Stimulated activated CD8-positive, alpha-beta memory T cell treated with anti-CD3 and anti-CD28 coated beads, Interleukin-12 subunit alpha, Interleukin-12 subunit beta, amount 100 ng/mL, for 1 hour (primary cell): ENCODE measurements at regions not wholly inside any gene's neighbourhood (a gene's known extent, or its start where the extent isn't known, plus 50 kb on each side); places are given as distances from the start of the nearest gene placed in this dataset.
"Not testable (repeated sequence)": the region's sequence is repeated elsewhere in the genome, so short reads cannot be mapped to it uniquely, and the experiment has no call there.

Experiments used
- DNase-seq: peaks from one replicate; pipeline ENCODE4 v3.0.0-alpha.2; 2020; ENCODE audit warnings: low read depth

DNA sequence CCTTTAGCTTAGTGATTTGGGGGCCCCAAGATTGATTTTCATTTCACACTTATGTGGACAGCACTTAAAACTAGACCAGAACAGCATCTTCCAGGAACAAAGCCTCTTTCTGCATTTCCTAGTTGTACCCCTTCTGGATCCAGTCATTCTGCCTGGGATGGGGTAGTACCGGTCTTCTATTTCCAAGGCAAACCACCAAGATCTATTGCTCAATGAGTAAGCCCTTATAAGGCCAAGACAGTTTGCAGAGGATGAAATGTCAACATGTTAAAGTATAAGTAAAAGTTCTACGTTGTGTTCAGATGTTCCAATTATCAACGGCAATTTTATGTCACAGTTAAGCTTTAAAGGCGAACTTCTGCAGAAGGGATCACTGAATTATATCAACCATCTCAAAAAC is 106.9 kb upstream of the ZNF746 start:
- no peak for DNase-seq

DNA sequence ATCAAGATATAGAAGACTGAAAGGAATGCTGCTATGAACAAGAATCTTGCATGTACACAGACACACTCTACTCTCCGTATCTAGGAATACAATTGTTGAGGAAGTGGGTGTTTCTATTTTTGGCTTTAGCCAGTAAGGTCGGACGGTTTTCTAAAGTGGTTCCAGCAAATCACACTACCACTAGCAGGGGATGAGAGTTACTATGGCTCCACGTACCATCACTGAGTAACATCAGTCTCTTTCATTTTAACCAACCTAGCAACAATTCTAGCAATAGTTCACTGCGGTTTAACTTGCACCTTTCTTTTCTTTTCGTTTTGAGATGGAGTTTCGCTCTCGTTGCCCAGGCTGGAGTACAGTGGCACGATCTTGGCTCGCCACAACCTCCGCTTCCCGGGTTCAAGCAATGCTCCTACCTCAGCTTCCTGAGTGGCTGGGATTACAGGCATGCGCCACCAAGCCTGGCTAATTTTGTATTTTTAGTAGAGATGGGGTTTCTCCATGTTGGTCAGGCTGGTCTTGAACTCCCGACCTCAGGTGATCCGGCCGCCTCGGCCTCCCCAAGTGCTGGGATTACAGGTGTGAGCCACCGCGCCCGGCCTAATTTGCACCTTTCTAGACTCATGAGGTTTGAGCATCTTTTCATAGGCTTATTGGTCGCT is 103.2 kb upstream of the ZNF746 start:
- not testable (repeated sequence) for DNase-seq

DNA sequence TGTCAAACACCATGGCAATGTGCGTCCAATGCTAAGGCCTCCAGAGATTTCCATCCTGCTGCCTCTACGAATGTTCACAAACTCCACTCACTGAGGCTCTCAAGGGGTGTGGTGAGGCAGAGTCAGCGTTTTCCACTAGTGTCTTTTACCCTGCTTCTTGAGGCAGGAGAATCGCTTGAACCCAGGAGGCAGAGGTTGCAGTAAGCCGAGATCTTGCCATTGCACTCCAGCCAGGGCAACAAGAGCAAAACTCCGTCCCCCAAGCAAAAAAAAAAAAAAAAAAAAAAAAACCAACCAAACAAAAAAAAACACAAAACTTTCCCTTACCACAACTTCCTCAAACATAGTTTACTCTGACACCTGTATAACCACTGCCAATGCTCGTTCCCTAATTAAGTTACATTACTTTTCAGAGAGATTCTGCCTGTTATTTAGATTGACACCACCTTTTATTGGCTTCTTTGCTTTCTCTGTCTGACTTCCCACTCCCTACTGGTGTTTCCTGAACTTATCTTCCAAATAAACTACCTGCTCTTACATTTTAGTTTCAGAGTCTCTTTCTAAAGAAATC is 102.1 kb upstream of the ZNF746 start:
- DNase-seq, result no peak

DNA sequence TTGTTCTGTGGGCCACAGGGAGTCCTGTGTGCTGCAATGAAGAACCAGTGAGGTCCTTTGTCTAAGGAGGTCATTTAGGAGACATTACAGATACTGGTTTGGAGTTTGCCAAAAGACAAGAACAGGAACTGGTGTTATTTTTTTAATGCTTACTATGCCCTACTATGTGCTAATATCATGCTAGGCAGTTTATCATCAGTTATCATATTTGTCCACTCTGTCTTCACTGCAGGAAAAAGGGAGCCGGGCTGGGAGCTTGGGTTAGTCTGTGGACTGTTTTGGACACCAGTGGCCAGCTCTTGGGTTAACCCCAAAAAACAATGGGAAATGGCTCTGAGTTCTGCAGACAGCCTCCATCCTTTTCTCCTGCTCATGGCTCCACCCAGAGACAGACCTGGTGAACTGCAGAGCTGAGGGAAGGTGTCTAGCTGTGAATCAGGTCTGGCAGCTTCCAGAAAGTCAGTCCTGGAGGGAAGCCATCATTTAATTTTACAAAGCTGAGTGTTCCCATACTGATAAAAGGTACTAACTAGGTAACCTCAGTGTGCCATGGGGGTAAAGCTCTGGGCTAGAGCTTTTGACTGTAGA is 101.2 kb upstream of the ZNF746 start:
- no peak for DNase-seq

DNA sequence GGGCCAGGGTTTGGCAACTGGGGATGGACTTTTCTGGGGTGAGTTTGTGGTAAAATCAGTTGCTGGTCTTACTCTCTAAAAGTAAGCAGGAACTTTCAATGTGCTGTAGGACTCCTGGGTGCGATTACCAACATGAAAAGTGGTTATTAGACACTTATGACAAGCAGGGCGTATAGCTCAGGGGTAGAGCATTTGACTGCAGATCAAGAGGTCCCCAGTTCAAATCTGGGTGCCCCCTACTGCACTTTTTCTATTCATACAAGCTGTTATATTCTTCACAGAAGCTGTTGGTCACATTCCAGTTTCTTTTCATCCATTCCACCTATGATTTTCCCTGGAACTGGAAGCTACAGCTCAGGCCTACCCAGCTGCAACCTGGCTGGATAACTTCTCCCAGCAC is 100.2 kb upstream of the ZNF746 start:
- DNase-seq, result not testable (repeated sequence)

DNA sequence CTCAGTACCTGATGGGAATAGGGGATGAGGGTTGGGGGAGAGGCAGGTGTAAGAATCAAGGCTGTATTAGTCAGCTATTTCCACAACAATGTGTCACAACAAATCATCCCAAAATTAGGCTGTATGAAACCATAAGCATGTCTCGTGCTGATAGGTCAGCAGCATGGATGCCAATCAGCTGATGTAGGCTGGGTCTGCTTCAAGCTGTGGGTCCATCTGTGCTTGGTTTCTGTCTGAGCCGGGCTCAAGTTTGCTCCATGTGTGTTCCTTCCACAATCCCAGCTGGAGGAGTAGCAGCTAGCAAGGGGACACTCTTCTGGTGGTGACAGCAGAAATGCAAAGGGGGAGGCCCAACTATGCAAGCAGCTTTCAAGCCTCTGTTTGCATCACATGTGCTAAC is 97.9 kb upstream of the ZNF746 start:
- DNase-seq, result no peak

DNA sequence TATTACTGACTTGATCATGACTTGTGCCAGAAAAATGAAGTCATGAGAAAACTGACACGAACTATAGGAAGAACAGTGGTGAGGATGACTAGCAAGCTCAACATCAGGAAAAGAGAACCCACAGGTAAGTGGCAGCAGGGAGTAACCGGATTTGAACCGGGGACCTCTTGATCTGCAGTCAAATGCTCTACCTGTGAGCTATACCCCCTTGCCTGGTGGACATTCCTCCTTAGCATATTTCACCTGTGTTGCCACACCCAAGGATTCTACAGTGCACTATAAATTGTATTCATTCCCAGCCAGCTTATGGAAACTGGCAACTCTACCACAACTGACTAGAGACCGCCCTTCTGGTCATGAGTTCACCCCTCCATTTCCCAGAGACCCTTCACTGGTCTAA is 97.5 kb upstream of the ZNF746 start:
- DNase-seq, result no peak

DNA sequence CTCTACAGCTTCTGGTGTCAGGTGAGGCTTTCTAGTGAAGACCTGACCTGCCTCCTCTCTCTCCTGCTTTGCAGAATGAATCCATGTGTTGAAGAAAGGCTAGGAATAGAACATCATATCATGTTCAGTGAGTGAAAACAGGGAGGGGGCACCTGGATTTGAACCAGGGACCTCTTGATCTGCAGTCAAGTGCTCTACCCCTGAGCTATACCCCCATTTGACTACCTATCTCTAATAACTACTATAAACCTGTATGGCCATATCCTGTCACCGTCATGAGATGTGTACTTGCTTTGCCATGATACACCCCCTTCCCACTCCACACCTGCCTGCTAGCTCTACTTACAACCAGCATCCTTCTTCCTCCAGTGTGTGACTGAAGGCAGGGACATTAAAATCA is 91.3 kb upstream of the ZNF746 start:
- DNase-seq, result no peak

DNA sequence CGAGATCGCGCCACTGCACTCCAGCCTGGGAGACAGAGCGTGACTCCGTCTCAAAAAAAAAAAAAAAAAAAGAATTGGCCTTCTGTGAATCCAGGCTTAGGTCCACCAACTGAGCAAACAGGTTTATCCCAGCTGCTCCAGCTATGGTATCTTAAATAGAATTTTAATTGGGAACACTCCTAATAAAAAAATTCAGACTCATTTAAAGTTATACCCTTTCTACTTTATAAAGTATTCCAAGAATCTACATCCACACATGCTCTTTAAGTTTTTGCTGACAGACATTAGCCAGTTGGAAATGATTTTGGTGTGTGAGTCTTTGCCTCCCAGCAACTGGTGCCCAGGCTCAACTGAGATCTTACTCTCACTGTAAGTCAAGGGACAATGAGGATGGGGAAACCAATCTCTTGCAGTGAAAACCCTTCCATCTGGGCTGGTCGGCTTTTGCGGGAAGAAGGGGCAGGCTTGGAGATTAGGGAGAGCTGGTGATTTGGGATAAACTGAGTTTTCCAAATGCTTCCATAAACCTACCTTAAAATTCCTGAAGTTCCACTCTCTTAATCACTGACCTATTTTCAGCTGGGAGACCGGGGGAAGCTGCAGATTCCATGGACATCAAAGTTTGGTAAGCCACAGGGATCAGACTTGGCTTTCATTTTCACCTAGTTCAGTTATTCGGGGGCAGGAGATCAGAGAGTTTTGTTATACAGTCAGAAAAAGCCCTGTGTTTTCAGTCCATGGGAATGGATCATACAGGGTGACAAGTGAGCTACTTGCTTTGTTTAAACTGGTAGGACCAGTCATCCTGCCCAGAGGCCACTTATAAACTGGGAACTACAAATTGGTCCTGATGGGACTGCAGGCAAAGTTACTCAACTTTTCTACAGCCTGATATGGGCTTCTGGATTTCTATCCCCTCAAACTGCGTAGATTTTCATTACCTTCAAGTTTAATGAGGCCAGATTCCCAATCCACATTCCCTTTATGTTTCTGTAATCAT is 89.3 kb upstream of the ZNF746 start:
- no peak for DNase-seq

DNA sequence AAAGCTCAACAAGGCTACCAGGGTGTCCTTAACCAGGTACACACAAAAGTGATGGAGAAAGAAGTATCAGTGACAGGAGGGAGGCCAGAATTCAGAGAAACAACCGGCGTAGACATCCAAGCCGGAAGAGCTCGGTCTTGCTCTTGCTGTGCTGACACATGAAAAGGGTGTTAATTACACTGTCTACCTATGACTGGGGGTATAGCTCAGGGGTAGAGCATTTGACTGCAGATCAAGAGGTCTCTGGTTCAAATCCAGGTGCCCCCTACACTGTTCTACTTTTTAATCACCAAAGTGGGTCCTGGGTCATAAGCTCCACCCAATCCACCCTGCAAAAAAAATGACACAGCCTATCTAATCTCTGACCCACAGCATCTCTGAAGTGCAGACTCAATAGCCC is 86.9 kb upstream of the ZNF746 start:
- DNase-seq, result no peak

DNA sequence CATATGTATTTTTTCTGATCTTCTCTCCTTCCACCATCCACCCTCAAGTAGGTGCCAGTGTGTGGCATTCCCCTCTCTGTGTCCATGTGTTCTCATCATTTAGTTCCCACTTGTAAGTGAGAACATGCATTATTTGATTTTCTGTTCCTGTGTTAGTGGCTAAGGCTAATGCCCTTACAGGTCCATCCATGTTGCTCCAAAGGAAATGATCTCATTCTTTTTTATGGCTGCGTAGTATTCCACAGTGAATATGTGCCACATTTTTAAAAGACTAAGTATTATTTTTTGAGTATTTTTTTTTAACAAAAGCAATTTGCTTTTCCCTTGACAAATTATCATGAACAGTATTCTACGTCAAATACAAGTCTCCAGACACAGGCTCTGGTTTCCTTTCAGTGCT is 86.4 kb upstream of the ZNF746 start:
- no peak for DNase-seq

DNA sequence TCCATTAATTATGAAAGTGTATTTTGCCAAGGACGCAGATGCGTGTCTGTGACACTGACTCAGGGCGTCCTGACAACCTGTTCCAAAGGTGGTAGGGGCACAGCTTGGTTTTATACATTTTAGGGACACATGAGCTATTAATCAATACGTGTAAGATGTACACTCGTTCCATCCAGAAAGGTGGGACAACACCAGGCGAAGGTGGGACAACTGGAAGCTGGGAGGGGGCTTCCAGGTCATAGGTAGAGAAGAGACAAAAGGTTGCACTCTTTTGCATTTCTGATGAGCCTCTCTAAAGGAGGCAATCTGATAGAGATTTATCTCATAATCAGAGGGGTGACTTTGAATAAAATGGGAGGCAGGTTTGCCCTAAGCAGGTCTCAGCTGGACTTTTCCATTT is 82.7 kb upstream of the ZNF746 start:
- DNase-seq, result no peak

DNA sequence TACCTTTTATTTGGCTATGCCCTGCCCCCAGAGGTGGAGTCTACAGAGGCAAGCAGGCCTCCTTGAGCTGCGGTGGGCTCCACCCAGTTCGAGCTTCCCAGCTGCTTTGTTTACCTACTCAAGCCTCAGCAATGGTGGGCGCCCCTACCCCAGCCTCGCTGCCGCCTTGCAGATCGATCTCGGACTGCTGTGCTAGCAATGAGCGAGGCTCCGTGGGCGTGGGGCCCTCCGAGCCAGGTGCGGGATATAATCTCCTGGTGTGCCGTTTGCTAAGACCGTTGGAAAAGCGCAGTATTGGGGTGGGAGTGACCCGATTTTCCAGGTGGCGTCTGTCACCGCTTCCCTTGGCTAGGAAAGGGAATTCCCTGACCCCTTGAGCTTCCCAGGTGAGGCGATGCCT is 81.8 kb upstream of the ZNF746 start:
- DNase-seq, result not testable (repeated sequence)

DNA sequence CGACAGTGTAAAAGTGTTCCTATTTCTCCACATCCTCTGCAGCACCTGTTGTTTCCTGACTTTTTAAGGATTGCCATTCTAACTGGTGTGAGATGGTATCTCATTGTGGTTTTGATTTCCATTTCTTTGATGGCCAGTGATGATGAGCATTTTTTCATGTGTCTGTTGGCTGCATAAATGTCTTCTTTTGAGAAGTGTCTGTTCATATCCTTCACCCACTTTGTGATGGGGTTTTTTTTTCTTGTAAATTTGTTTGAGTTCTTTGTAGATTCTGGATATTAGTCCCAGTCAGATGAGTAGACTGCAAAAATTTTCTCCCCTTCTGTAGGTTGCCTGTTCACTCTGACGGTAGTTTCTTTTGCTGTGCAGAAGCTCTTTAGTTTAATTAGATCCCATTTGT is 76.8 kb upstream of the ZNF746 start:
- not testable (repeated sequence) for DNase-seq

DNA sequence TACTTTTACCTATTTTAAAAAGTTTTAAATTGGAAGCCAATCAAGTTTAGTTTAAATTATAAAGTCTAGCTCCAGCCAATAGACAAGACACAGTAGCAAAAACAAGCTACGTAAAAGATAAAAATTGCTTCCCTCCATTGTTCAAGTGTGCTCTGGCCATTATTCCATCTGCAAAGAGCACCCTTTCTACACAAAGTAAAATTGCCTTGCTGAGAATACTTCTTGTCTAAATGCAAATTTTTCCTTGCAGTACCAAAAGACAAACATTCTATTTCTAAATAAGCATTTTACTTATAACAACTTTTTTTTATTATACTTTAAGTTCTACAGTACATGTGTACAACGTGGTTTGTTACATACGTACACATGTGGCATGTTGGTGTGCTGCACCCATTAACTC is 75.9 kb upstream of the ZNF746 start:
- DNase-seq, result no peak

DNA sequence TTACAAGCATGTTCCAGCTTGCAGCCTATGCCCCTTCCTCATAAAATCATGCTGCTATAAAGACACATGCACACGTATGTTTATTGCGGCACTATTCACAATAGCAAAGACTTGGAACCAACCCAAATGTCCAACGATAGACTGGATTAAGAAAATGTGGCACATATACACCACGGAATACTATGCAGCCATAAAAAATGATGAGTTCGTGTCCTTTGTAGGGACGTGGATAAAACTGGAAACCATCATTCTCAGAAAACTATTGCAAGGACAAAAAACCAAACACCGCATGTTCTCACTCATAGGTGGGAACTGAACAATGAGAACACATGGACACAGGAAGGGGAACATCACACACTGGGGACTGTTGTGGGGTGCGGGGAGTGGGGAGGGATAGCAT is 75.3 kb upstream of the ZNF746 start:
- not testable (repeated sequence) for DNase-seq

DNA sequence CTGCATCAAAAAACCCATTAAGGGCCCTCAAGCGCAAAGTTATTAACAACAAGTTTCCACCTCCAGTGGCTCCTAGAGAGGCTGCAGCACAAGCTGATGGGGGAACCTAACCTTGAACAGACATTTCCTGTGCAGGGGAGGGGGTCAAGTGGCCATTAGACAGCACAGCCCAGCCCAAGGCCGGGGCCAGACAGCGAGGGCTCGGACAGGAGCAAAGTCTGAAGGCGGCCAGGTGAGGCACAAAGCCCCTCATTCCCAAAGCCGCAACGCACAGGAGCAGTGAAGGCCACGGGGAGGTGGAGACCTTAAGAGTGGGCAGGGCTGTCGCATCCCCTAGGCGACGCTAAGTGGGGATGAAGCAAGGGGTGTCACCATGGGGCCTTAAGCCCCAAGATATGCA is 73.2 kb upstream of the ZNF746 start:
- no peak for DNase-seq

DNA sequence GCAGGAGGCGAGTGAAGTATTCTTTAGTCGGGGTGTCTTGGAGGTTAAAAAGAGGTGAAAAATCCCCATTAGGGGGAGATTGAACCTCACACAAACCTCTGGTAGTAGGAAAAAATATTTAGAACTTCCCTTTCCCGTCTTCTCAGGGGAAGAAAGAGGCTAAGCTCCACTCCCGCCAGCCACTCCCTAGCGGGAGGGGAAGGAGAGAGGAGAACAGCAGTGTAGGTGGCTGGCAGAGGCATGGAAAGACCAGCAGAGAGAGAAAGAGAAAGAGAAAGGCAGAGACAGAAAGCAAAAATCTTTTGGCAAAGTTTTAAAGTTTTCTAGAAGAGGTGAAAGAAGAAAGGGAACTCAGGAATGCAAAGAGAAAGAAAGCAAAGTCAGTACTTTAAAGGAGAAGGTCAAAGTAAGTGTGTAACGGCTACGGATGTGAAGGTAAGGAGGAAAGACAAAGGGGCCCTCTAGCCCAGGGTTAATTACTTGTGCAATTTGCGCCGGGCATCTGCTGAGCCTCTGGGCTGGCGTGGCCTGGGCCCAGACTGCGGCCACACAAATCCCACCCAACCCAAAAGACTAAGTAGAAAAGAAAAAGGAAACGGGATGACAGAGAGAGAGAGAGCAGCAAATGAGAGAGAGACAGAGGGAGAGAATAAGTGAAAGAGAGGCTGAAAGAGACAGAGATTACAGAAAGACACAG is 72.3 kb upstream of the ZNF746 start:
- DNase-seq, result no peak

DNA sequence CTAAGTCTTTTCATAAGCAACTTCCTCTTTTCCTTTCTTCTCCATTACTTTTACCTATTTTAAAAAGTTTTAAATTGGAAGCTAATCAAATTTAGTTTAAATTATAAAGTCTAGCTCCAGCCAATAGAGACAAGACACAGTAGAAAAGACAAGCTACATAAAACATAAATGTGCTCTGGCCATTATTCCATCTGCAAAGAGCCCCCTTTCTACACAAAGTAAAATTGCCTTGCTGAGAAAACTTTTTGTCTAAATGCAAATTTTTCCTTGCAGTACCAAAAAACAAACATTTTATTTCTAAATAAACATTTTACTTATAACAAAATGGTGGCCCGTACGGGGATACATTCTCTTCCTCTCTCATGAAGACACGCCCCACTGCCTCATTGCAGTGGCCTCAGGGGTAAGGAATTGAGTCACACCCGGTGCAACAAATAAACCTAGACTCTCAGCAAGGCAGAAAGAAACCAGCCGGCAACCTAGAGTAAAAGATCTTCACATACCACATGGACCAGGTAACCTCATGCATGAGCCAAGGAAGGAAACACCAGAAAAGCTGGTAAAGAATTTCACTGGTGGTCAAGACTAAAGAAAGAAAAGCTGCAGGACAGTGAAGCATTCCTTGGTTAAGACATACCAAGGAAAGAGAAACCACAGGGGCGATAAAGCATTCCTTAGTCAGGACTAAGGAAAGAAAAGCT is 71.6 kb upstream of the ZNF746 start:
- DNase-seq, result no peak

DNA sequence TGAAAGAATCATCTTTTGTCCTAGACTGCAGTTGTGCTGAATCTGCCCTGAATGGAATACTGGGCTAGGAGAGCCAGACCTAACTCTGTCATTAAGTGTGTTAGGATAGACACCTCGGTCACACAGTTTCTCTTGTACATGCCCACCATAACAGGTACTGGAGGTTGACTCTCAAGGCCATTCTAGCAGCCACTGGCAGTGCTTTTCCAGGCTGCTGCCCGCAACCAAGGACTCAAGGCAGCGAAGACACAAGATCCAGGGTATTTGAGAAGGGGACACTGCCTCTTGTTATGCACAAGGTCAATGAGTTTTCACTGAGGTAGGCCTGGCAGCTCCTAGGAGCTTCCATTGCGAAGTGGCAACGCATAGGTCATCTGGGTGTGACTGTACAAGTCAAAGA is 70.6 kb upstream of the ZNF746 start:
- no peak for DNase-seq

DNA sequence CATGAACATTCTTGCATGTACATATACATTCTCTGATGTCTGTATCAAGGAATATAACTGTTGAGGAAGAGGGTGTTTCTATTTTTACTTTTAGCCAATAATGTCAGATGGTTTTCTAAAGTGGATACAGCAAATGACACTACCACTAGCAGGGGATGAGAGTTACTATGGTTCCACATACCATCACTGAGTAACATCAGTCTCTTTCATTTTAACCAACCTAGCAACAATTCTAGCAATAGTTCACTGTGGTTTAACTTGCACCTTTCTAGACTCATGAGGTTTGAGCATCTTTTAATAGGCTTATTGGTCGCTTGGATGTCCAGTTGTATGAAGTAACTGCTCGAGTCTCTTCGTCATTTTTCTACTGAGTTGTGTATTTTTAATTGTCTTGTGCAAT is 68.5 kb upstream of the ZNF746 start:
- DNase-seq, result no peak

DNA sequence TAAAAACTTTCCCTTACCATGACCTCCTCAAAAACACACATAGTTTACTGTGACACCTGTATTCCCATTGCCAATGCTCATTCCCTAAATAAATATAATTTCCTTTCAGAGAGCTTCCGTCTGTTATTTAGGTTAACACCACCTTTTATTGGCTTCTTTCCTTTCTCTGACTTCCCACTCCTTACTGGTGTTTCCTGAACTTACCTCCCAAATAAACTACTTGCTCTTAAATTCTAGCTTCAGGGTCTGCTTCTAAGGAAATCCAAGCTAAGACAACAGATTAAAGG is 67.4 kb upstream of the ZNF746 start:
- no peak for DNase-seq
